NCI-H1436 (cell line): ENCODE measurements at regions not wholly inside any gene's neighbourhood (a gene's known extent, or its start where the extent isn't known, plus 50 kb on each side); places are given as distances from the start of the nearest gene placed in this dataset.

Source experiments
- DNase-seq: peaks from one replicate; lab custom pipeline; 2025; lab: John Stamatoyannopoulos, UW

- no peak for DNase-seq
Observed at GRCh38 chr1:38284953-38285352, 238.4 kb upstream of the POU3F1 start.

GRCh38 chr1:38283696-38284470 lies 237.3 kb upstream of the POU3F1 start:
- DNase-seq: no peak

- no peak for DNase-seq
Observed at GRCh38 chr1:38279148-38279547, 232.6 kb upstream of the POU3F1 start.

GRCh38 chr1:38277646-38278045 lies 231.1 kb upstream of the POU3F1 start:
- no peak for DNase-seq

- DNase-seq: no peak
Observed at GRCh38 chr1:38275960-38276359, 229.4 kb upstream of the POU3F1 start.

GRCh38 chr1:38274974-38275373 lies 228.4 kb upstream of the POU3F1 start:
- DNase-seq: no peak

- DNase-seq: no peak
Observed at GRCh38 chr1:38273196-38273804, 226.7 kb upstream of the POU3F1 start.

GRCh38 chr1:38272515-38272914 lies 225.9 kb upstream of the POU3F1 start:
- DNase-seq: no peak

GRCh38 chr1:38270849-38271633 lies 224.4 kb upstream of the POU3F1 start:
- no peak for DNase-seq

- no peak for DNase-seq
Observed at GRCh38 chr1:38269923-38270848, 223.6 kb upstream of the POU3F1 start.

- DNase-seq: no peak
Observed at GRCh38 chr1:38268226-38268625, 221.6 kb upstream of the POU3F1 start.

- DNase-seq: no peak
Observed at GRCh38 chr1:38267037-38268036, 220.7 kb upstream of the POU3F1 start.

- no peak for DNase-seq
Observed at GRCh38 chr1:38266197-38266520, 219.6 kb upstream of the POU3F1 start.

- no peak for DNase-seq
Observed at GRCh38 chr1:38265293-38266196, 219.0 kb upstream of the POU3F1 start.

GRCh38 chr1:38263438-38263837 lies 216.8 kb upstream of the POU3F1 start:
- no peak for DNase-seq

GRCh38 chr1:38261574-38261973 lies 215.0 kb upstream of the POU3F1 start:
- no peak for DNase-seq

GRCh38 chr1:38258085-38258627 lies 211.6 kb upstream of the POU3F1 start:
- DNase-seq: no peak

GRCh38 chr1:38257374-38257773 lies 210.8 kb upstream of the POU3F1 start:
- no peak for DNase-seq

GRCh38 chr1:38256072-38256471 lies 209.5 kb upstream of the POU3F1 start:
- DNase-seq: no peak
